Colonic mucosa (tissue), 4 donors: ENCODE measurements at regions not wholly inside any gene's neighbourhood (a gene's known extent, or its start where the extent isn't known, plus 50 kb on each side); places are given as distances from the start of the nearest gene placed in this dataset.

Experiments used
- DNase-seq: peaks from one replicate; pipeline ENCODE4 v3.0.0-alpha.2; 2020
- H3K27ac ChIP-seq: fragments of 200-600 bp; one replicate; pipeline ENCODE4 v1.8.0; 2021
- H3K27me3 ChIP-seq: fragments of 200-600 bp; one replicate; pipeline ENCODE4 v1.8.0; 2021
- H3K36me3 ChIP-seq: fragments of 200-600 bp; one replicate; pipeline ENCODE4 v1.8.0; 2021
- H3K4me1 ChIP-seq: fragments of 200-600 bp; one replicate; pipeline ENCODE4 v1.8.0; 2021; ENCODE audit warnings: mild to moderate bottlenecking
- H3K4me3 ChIP-seq: fragments of 200-600 bp; one replicate; pipeline ENCODE4 v1.8.0; 2021
- H3K9ac ChIP-seq, 2 donors: one replicate each; pipeline ENCODE4 v1.7.0; 2013; ENCODE audit warnings: control low read depth in 2 of 2, low read depth in 2 of 2, low read length in 2 of 2
- H3K9me3 ChIP-seq: fragments of 200-600 bp; one replicate; pipeline ENCODE4 v1.8.0; 2021
- CTCF ChIP-seq: fragments of 200-600 bp; IDR thresholded peaks from one replicate; pipeline ENCODE4 v1.8.0; 2022; ENCODE audit warnings: antibody characterized with exemption, mild to moderate bottlenecking
- intact Hi-C: fragments of 100-400 bp; cut with DNase I; formaldehyde crosslinking; loops from one replicate; pipeline ENCODE4 v1.14.1; 2022
- donor health status: healthy.
- donor health status: DM: no; HTN: no; CAD: no.
- donor health status: DM: no; HTN: no; CAD: no.

- no peaks in the 10 kb centered on the region for H3K4me1 ChIP-seq
- H3K9me3 ChIP-seq = no peaks in the 10 kb centered on the region
- no peak overlapping the region for H3K9ac ChIP-seq
- intact Hi-C loops = no loop called here
- TF ChIP-seq CTCF = no peak
- no peak overlapping the region for H3K4me3 ChIP-seq
- H3K36me3 ChIP-seq = no peaks in the 10 kb centered on the region
- DNase-seq = no peak
- no peak overlapping the region for H3K27ac ChIP-seq
- H3K27me3 ChIP-seq = no peaks in the 10 kb centered on the region
These were observed 335.1 kb downstream of the LTN1 start for GRCh38 chr21:28657566-28657965.

- Histone ChIP-seq H3K4me1 (no peaks in the 10 kb centered on the region), H3K9ac (no peak overlapping the region), H3K9me3 (no peaks in the 10 kb centered on the region), H3K27me3 (no peaks in the 10 kb centered on the region), H3K4me3 (no peak overlapping the region), H3K27ac (no peak overlapping the region), H3K36me3 (no peaks in the 10 kb centered on the region)
- no peak for DNase-seq
- intact Hi-C loops = no loop called here
- no peak for TF ChIP-seq CTCF
These were observed 337.2 kb downstream of the LTN1 start for GRCh38 chr21:28655471-28655870.

- Histone ChIP-seq H3K4me1 (no peaks in the 10 kb centered on the region), H3K36me3 (no peaks in the 10 kb centered on the region), H3K9me3 (no peaks in the 10 kb centered on the region), H3K4me3 (no peak overlapping the region), H3K27me3 (no peaks in the 10 kb centered on the region), H3K27ac (no peak overlapping the region), H3K9ac (no peak overlapping the region)
- intact Hi-C loops = no loop called here
- DNase-seq = no peak
- no peak for TF ChIP-seq CTCF
These were observed 338.3 kb downstream of the LTN1 start for GRCh38 chr21:28654406-28654805.

GRCh38 chr21:28644762-28645161, 347.9 kb downstream of the LTN1 start:
- Histone ChIP-seq H3K27ac (no peak overlapping the region), H3K27me3 (no peaks in the 10 kb centered on the region), H3K9me3 (no peaks in the 10 kb centered on the region), H3K4me3 (no peak overlapping the region), H3K36me3 (no peaks in the 10 kb centered on the region), H3K9ac (no peak overlapping the region), H3K4me1 (no peaks in the 10 kb centered on the region)
- intact Hi-C loops = no loop called here
- TF ChIP-seq CTCF = no peak
- DNase-seq = no peak

- intact Hi-C loops = no loop called here
- Histone ChIP-seq H3K36me3 (no peaks in the 10 kb centered on the region), H3K9ac (no peak overlapping the region), H3K27me3 (no peaks in the 10 kb centered on the region), H3K9me3 (no peaks in the 10 kb centered on the region), H3K27ac (no peak overlapping the region), H3K4me3 (no peak overlapping the region), H3K4me1 (no peaks in the 10 kb centered on the region)
- no peak for DNase-seq
- no peak for TF ChIP-seq CTCF
These were observed 349.8 kb downstream of the LTN1 start for GRCh38 chr21:28642891-28643290.

- Histone ChIP-seq H3K4me1 (no peaks in the 10 kb centered on the region), H3K9me3 (no peaks in the 10 kb centered on the region), H3K9ac (no peak overlapping the region), H3K27me3 (no peaks in the 10 kb centered on the region), H3K36me3 (no peaks in the 10 kb centered on the region), H3K4me3 (no peak overlapping the region), H3K27ac (no peak overlapping the region)
- intact Hi-C loops = no loop called here
- TF ChIP-seq CTCF = no peak
- DNase-seq = no peak
These were observed 350.9 kb downstream of the LTN1 start for GRCh38 chr21:28641731-28642130.
